ENCODE measurements at regions not wholly inside any gene's neighbourhood (a gene's known extent, or its start where the extent isn't known, plus 50 kb on each side); places are given as distances from the start of the nearest gene placed in this dataset.

GRCh38 chr9:99678566-99678965 lies 143.1 kb upstream of the NR4A3 start:
- TF ChIP-seq CTCF (IDR thresholded peaks at IDR 0.05; ENCODE audit: control extremely low read depth in 1 of 3, insufficient read depth in 1 of 3, low read depth in 1 of 3, low read length in 3 of 3): no peak
- TF ChIP-seq POLR2AphosphoS5 (IDR thresholded peaks at IDR 0.05; ENCODE audit: low read depth, low read length): no peak
- TF ChIP-seq, protein P1, sequence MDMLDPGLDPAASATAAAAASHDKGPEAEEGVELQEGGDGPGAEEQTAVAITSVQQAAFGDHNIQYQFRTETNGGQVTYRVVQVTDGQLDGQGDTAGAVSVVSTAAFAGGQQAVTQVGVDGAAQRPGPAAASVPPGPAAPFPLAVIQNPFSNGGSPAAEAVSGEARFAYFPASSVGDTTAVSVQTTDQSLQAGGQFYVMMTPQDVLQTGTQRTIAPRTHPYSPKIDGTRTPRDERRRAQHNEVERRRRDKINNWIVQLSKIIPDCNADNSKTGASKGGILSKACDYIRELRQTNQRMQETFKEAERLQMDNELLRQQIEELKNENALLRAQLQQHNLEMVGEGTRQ (IDR thresholded peaks at IDR 0.05; ENCODE audit: low read length): no peak
- no peak for TF ChIP-seq CHD2 (IDR thresholded peaks at IDR 0.05; ENCODE audit: low read length)
- TF ChIP-seq KDM1A (IDR thresholded peaks at IDR 0.05; ENCODE audit: borderline replicate concordance, low read length): no peak
- no peak for TF ChIP-seq POLR2A (IDR thresholded peaks at IDR 0.05; ENCODE audit: control extremely low read depth in 1 of 2, low read depth in 2 of 2, low read length in 2 of 2)
- TF ChIP-seq TBP (IDR thresholded peaks at IDR 0.05; ENCODE audit: low read depth, low read length): no peak
- no peak for TF ChIP-seq SP1 (IDR thresholded peaks at IDR 0.05; ENCODE audit: low read depth, low read length)
- TF ChIP-seq BACH1 (IDR thresholded peaks at IDR 0.05; ENCODE audit: low read length): no peak
- no peak for TF ChIP-seq YY1 (IDR thresholded peaks at IDR 0.05; ENCODE audit: low read depth, low read length)
- TF ChIP-seq MAX (IDR thresholded peaks at IDR 0.05): no peak
- no peak for TF ChIP-seq EGR1 (IDR thresholded peaks at IDR 0.05; ENCODE audit: borderline replicate concordance, low read depth, low read length)
- TF ChIP-seq EZH2 (IDR thresholded peaks at IDR 0.05; ENCODE audit: low read depth, low read length, severe bottlenecking): no peak
- no peak for TF ChIP-seq EP300 (IDR thresholded peaks at IDR 0.05; ENCODE audit: borderline replicate concordance in 1 of 2, low read depth in 2 of 2, low read length in 2 of 2)
